Trophoblast cell (in vitro differentiated cells and primary cell): ENCODE measurements at regions not wholly inside any gene's neighbourhood (a gene's known extent, or its start where the extent isn't known, plus 50 kb on each side); places are given as distances from the start of the nearest gene placed in this dataset.

Source experiments
- DNase-seq, 2 donors: peaks; one replicate each; pipeline ENCODE4 v3.0.0-alpha.2; 2016
- H2AFZ ChIP-seq: 2 replicates; pipeline ENCODE4 v1.6.1; 2013; ENCODE audit warnings: low read length, moderate library complexity, mild to moderate bottlenecking; ENCODE audit not compliant: insufficient read depth, poor library complexity
- H2AK5ac ChIP-seq: 2 replicates; pipeline ENCODE4 v1.6.1; 2013; ENCODE audit warnings: mild to moderate bottlenecking, low read length
- H2BK120ac ChIP-seq: 2 replicates; pipeline ENCODE4 v1.6.1; 2013; ENCODE audit warnings: low read length, mild to moderate bottlenecking, moderate library complexity; ENCODE audit not compliant: insufficient read depth, poor library complexity
- H2BK12ac ChIP-seq: 2 replicates; pipeline ENCODE4 v1.6.1; 2013; ENCODE audit warnings: mild to moderate bottlenecking, low read length, moderate library complexity
- H2BK5ac ChIP-seq: 2 replicates; pipeline ENCODE4 v1.6.1; 2013; ENCODE audit warnings: low read length, low read depth, moderate library complexity, mild to moderate bottlenecking; ENCODE audit not compliant: poor library complexity
- H3K14ac ChIP-seq: 2 replicates; pipeline ENCODE4 v1.6.1; 2013; ENCODE audit warnings: mild to moderate bottlenecking, low read length
- H3K18ac ChIP-seq: 2 replicates; pipeline ENCODE4 v1.6.1; 2013; ENCODE audit warnings: mild to moderate bottlenecking, low read length
- H3K23ac ChIP-seq: 2 replicates; pipeline ENCODE4 v1.6.1; 2013; ENCODE audit warnings: low read length
- H3K27ac ChIP-seq: 2 replicates; pipeline ENCODE4 v1.5.1; 2013; ENCODE audit warnings: low read depth, mild to moderate bottlenecking, inconsistent platforms, low read length, moderate library complexity
- H3K27me3 ChIP-seq: 2 replicates; pipeline ENCODE4 v1.6.1; 2013; ENCODE audit warnings: inconsistent platforms, mild to moderate bottlenecking, low read length, moderate library complexity; ENCODE audit not compliant: insufficient read depth
- H3K36me3 ChIP-seq, 2 experiments: 1 replicate in 1 of 2; 2 replicates in 1 of 2; pipeline ENCODE4 v1.6.1; 2013; ENCODE audit warnings: low read length in 2 of 2, mild to moderate bottlenecking in 2 of 2, moderate library complexity in 1 of 2; ENCODE audit not compliant: insufficient read depth in 2 of 2, control insufficient read depth in 1 of 2
- H3K4ac ChIP-seq: 2 replicates; pipeline ENCODE4 v1.6.1; 2013; ENCODE audit warnings: low read depth, mild to moderate bottlenecking, low read length, moderate library complexity
- H3K4me1 ChIP-seq, 2 experiments: 1 replicate in 1 of 2; 2 replicates in 1 of 2; pipeline ENCODE4 v1.6.1; 2013; ENCODE audit warnings: low read length in 2 of 2, mild to moderate bottlenecking in 2 of 2, moderate library complexity in 1 of 2; ENCODE audit not compliant: insufficient read depth in 2 of 2, control insufficient read depth in 1 of 2
- H3K4me2 ChIP-seq: 2 replicates; pipeline ENCODE4 v1.6.1; 2013; ENCODE audit warnings: inconsistent platforms, mild to moderate bottlenecking, low read length, moderate library complexity
- H3K4me3 ChIP-seq: 2 replicates; pipeline ENCODE4 v1.5.1; 2013; ENCODE audit warnings: mild to moderate bottlenecking, low read depth, low read length, inconsistent platforms
- H3K79me1 ChIP-seq: one replicate; pipeline ENCODE4 v1.6.1; 2013; ENCODE audit warnings: low read length
- H3K79me2 ChIP-seq: 2 replicates; pipeline ENCODE4 v1.6.1; 2013; ENCODE audit warnings: low read length, mild to moderate bottlenecking; ENCODE audit not compliant: control insufficient read depth, insufficient read depth, poor library complexity
- H3K9ac ChIP-seq: 2 replicates; pipeline ENCODE4 v1.6.1; 2013; ENCODE audit warnings: mild to moderate bottlenecking, low read length
- H3K9me3 ChIP-seq: 2 replicates; pipeline ENCODE4 v1.6.1; 2013; ENCODE audit warnings: low read depth, mild to moderate bottlenecking, control low read depth, inconsistent platforms, low read length; ENCODE audit not compliant: insufficient read depth
- H4K12ac ChIP-seq: 2 replicates; pipeline ENCODE4 v1.6.1; 2013; ENCODE audit warnings: low read depth, mild to moderate bottlenecking, low read length, moderate library complexity
- H4K8ac ChIP-seq: 2 replicates; pipeline ENCODE4 v1.6.1; 2013; ENCODE audit warnings: low read depth, mild to moderate bottlenecking, low read length, moderate library complexity
- H4K91ac ChIP-seq: one replicate; pipeline ENCODE4 v1.6.1; 2013; ENCODE audit warnings: low read depth, mild to moderate bottlenecking, low read length, moderate library complexity
- WGBS: extraction: QIAGEN DNeasy Blood & Tissue Kit; methylation state at CpG from one replicate; pipeline ENCODE4 v1.1.7; 2013; ENCODE audit warnings: missing lambda C conversion rate; ENCODE audit not compliant: insufficient read length, insufficient coverage; ENCODE audit errors: extremely low coverage; 5-methylcytosine and 5-hydroxymethylcytosine counted together

- WGBS = no CpG with 5 or more reads among the region's 3 CpGs
- DNase-seq = no peak
- no peaks in the 10 kb centered on the region for H3K27me3 ChIP-seq
These were observed 534.5 kb upstream of the MEF2C start for GRCh38 chr5:89417515-89417914.

GRCh38 chr5:89411891-89412290 lies 528.9 kb upstream of the MEF2C start:
- no peak overlapping the region for H3K27ac ChIP-seq
- DNase-seq = no peak
- no peak overlapping the region for H4K91ac ChIP-seq
- H3K27me3 ChIP-seq = no peaks in the 10 kb centered on the region
- no peak overlapping the region for H2BK12ac ChIP-seq
- H3K14ac ChIP-seq = no peak overlapping the region
- no peak overlapping the region for H3K4ac ChIP-seq
- no peak overlapping the region for H2AK5ac ChIP-seq
- no peak overlapping the region for H2BK5ac ChIP-seq
- no peaks in the 10 kb centered on the region for H3K36me3 ChIP-seq
- no peak overlapping the region for H3K4me2 ChIP-seq
- H3K4me1 ChIP-seq = no peaks in the 10 kb centered on the region
- no peak overlapping the region for H3K18ac ChIP-seq
- H3K9me3 ChIP-seq = no peaks in the 10 kb centered on the region
- H4K8ac ChIP-seq = no peak overlapping the region
- H3K23ac ChIP-seq = no peak overlapping the region
- H2BK120ac ChIP-seq = no peak overlapping the region
- no peak overlapping the region for H3K4me3 ChIP-seq
- H3K79me2 ChIP-seq = no peaks in the 10 kb centered on the region
- WGBS = no CpG with 5 or more reads among the region's 2 CpGs
- H3K79me1 ChIP-seq = no peaks in the 10 kb centered on the region
- no peak overlapping the region for H4K12ac ChIP-seq
- no peak overlapping the region for H3K9ac ChIP-seq
- no peak overlapping the region for H2AFZ ChIP-seq

More at GRCh38 chr5:89417515-89417914, 534.5 kb upstream of the MEF2C start:
- Histone ChIP-seq H2BK120ac (no peak overlapping the region), H3K36me3 (no peaks in the 10 kb centered on the region), H2AK5ac (no peak overlapping the region), H2AFZ (no peak overlapping the region), H3K9ac (no peak overlapping the region), H3K4me2 (no peak overlapping the region), H3K79me1 (no peaks in the 10 kb centered on the region), H2BK12ac (no peak overlapping the region), H2BK5ac (no peak overlapping the region), H3K4ac (no peak overlapping the region), H3K14ac (no peak overlapping the region), H3K23ac (no peak overlapping the region), H4K12ac (no peak overlapping the region), H3K18ac (no peak overlapping the region), H3K79me2 (no peaks in the 10 kb centered on the region), H3K9me3 (peaks cover 2% of the 10 kb centered on the region), H3K4me3 (no peak overlapping the region), H4K8ac (no peak overlapping the region), H4K91ac (no peak overlapping the region), H3K27ac (no peak overlapping the region), H3K4me1 (no peaks in the 10 kb centered on the region)

GRCh38 chr5:89407054-89407453 lies 524.1 kb upstream of the MEF2C start:
- H3K79me1 ChIP-seq = no peaks in the 10 kb centered on the region
- no peaks in the 10 kb centered on the region for H3K36me3 ChIP-seq
- H3K4me1 ChIP-seq = no peaks in the 10 kb centered on the region
- H3K18ac ChIP-seq = no peak overlapping the region
- H3K23ac ChIP-seq = no peak overlapping the region
- no peak for DNase-seq
- no peak overlapping the region for H3K4me3 ChIP-seq
- H4K91ac ChIP-seq = no peak overlapping the region
- no peak overlapping the region for H3K27ac ChIP-seq
- H4K12ac ChIP-seq = no peak overlapping the region
- no peak overlapping the region for H3K14ac ChIP-seq
- no peak overlapping the region for H2BK12ac ChIP-seq
- WGBS = no CpG with 5 or more reads among the region's 3 CpGs
- no peak overlapping the region for H2AK5ac ChIP-seq
- H4K8ac ChIP-seq = no peak overlapping the region
- H2BK120ac ChIP-seq = no peak overlapping the region
- no peaks in the 10 kb centered on the region for H3K79me2 ChIP-seq
- H3K9me3 ChIP-seq = no peaks in the 10 kb centered on the region
- H3K27me3 ChIP-seq = no peaks in the 10 kb centered on the region
- H2BK5ac ChIP-seq = no peak overlapping the region
- H2AFZ ChIP-seq = no peak overlapping the region
- H3K9ac ChIP-seq = no peak overlapping the region
- H3K4me2 ChIP-seq = no peak overlapping the region
- no peak overlapping the region for H3K4ac ChIP-seq

GRCh38 chr5:89401659-89402058 lies 518.7 kb upstream of the MEF2C start:
- Histone ChIP-seq H3K27ac (no peak overlapping the region), H2AK5ac (no peak overlapping the region), H3K18ac (no peak overlapping the region), H3K23ac (no peak overlapping the region), H3K79me1 (no peaks in the 10 kb centered on the region), H3K9me3 (no peaks in the 10 kb centered on the region), H4K12ac (no peak overlapping the region), H2BK12ac (no peak overlapping the region), H3K4ac (no peak overlapping the region), H3K4me1 (no peaks in the 10 kb centered on the region), H3K27me3 (no peaks in the 10 kb centered on the region), H3K36me3 (no peaks in the 10 kb centered on the region), H3K4me2 (no peak overlapping the region), H2AFZ (no peak overlapping the region), H3K9ac (no peak overlapping the region), H3K79me2 (no peaks in the 10 kb centered on the region), H3K4me3 (no peak overlapping the region), H4K91ac (no peak overlapping the region), H4K8ac (no peak overlapping the region), H3K14ac (no peak overlapping the region), H2BK5ac (no peak overlapping the region), H2BK120ac (no peak overlapping the region)
- WGBS = no CpG with 5 or more reads among the region's 1 CpG
- DNase-seq = no peak
